Kidney capillary endothelial cell (primary cell): ENCODE measurements at regions not wholly inside any gene's neighbourhood (a gene's known extent, or its start where the extent isn't known, plus 50 kb on each side); places are given as distances from the start of the nearest gene placed in this dataset.
"Not testable (repeated sequence)": the region's sequence is repeated elsewhere in the genome, so short reads cannot be mapped to it uniquely, and the experiment has no call there.

Experiments used
- DNase-seq: peaks from one replicate; pipeline ENCODE4 v3.0.0-alpha.2; 2018; ENCODE audit warnings: low spot score

DNA sequence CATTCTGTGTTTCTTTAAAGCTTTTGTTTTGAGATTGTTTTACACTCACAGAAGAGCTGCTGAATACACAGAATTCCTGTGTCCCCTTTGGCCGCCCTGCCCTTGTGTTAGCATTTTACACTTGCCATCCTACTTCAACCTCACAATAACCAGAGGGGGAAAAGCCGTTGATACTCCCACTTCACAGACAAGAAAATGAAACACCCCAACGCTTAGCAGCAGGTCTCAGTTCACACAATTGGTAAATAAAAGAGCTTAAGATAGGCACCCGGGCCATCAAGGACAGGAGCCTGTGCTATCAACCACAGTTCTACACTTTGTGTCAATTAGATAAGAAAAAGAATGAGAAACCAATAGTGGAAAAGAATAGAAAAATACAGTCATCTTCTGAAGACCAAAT is 178.0 kb downstream of the SYK start:
- no peak for DNase-seq

- DNase-seq = no peak
These were observed 180.1 kb downstream of the SYK start for GRCh38 chr9:90981726-90982125.

DNA sequence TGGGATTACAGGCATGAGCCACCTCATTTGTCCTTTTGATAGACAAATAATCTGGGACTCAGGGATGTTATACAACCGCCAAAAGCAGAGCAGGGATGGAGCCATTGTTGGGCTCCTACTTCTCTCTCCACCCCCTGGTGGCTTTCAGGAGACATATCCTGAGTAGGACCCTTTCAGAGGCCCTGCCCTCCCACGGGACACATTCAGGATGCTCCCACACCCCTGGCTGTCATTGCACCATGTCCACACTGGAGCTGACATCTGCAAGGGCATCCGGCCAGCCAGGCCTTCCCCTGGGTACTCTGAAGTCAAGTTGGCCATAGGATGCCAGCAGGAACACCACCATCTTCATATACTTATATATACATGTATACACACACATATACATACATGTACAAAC is 181.8 kb downstream of the SYK start:
- DNase-seq = no peak

DNA sequence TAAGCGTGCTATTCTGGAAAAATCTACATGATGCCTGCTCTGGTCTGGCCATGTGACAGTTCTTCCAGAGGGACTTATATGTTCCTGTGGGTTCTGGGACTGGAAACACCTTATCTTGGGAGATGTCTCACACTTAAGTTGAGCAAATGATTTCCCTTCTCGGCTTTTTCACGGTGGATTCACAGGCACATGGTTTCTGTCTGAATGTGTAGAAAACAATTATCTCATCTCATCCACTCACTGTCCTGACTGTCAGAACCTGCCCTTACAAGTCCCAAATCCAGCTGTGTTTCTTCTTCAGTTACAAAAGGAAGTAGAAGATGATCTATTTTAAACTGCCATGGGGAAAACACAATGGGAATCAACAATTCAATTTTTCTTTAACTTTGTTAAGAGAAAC is 184.0 kb downstream of the SYK start:
- no peak for DNase-seq

DNA sequence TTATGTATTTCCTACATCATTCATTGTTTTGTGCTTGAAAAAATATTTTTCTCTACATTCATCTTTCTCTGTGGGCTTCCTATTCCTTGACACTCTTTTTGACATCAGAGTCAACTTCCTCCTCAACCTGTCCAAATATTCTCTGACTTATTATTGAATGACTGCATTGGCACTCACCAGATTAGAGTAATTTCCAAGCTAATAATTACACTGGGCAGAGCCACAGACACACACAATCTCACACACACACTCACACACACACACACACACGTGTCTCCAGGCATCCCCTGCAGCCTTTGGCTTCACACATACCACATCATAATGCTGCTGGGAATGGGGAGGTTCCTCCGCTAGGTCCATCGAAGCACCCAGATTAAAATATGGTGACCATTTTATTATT is 184.5 kb downstream of the SYK start:
- no peak for DNase-seq

GRCh38 chr9:90987566-90987965 is 185.9 kb downstream of the SYK start:
- no peak for DNase-seq

GRCh38 chr9:90988318-90988717 is 186.7 kb downstream of the SYK start:
- DNase-seq = no peak

DNA sequence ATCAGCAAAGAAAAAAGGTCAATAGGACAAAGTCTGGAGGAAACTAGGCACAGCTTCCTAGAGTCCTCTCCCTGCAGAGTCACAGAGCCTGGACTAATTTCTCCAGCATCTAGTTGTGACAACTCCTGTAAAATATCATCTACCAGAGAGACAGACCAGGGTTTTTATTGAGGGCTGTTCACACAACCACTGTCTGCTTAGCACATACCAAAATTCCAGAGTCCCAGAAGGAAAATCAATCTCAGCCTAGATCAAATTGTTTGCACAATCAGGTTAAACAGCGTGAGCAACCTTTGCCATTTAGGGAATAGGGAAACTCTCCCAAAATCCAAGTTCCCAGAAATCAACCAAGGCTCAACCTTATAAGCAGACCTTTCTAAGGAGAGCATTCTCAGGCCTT is 190.3 kb downstream of the SYK start:
- no peak for DNase-seq

GRCh38 chr9:90995516-90995915 is 193.9 kb downstream of the SYK start:
- no peak for DNase-seq

- no peak for DNase-seq
These were observed 194.8 kb downstream of the SYK start for GRCh38 chr9:90996154-90997065.

DNA sequence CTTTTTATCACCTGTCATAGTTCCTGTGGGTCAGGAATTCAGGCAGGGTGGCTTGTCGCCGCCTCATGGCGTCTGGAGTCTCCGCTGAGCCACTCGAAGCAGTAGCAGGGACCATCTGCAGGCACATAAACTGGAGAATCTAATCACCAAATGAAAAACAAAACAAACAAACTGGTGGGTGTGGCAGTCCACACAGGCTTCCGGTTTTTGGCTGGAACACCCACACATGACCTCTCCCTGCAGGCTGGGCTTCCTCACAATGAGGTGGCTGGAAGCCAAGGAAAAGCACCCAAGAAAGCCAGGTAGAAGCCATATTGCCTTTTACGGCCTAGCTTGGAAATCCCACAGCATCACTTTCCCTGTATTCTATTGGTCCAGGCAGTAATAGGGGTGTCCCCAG is 197.0 kb downstream of the SYK start:
- DNase-seq = no peak

- no peak for DNase-seq
These were observed 198.1 kb downstream of the SYK start for GRCh38 chr9:90999425-91000397.

- no peak for DNase-seq
These were observed 199.6 kb downstream of the SYK start for GRCh38 chr9:91001146-91001611.

- no peak for DNase-seq
These were observed 202.9 kb downstream of the SYK start for GRCh38 chr9:91004484-91004883.

GRCh38 chr9:91004992-91005391 is 203.4 kb downstream of the SYK start:
- no peak for DNase-seq

GRCh38 chr9:91006046-91006445 is 204.4 kb downstream of the SYK start:
- no peak for DNase-seq

DNA sequence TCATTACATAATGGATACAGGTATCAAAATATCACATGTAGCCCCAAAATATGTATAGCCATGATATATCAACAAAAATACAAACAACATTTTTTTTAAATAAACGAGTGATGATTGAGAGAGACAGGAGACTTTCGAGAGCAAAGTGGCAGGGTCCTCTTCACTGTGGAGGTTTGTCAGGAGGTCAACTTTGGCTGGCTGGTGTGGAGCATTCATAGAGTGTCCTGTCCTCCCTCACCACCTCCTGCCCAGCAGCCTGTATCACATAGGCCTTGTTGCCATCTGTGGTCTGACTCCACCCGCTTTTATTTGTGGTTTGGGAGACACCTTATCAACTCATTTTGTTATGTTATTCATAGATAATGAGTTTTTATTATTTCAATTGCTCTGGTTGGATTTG is 206.9 kb downstream of the SYK start:
- DNase-seq = no peak

- DNase-seq = no peak
These were observed 210.3 kb downstream of the SYK start for GRCh38 chr9:91011891-91012290.

DNA sequence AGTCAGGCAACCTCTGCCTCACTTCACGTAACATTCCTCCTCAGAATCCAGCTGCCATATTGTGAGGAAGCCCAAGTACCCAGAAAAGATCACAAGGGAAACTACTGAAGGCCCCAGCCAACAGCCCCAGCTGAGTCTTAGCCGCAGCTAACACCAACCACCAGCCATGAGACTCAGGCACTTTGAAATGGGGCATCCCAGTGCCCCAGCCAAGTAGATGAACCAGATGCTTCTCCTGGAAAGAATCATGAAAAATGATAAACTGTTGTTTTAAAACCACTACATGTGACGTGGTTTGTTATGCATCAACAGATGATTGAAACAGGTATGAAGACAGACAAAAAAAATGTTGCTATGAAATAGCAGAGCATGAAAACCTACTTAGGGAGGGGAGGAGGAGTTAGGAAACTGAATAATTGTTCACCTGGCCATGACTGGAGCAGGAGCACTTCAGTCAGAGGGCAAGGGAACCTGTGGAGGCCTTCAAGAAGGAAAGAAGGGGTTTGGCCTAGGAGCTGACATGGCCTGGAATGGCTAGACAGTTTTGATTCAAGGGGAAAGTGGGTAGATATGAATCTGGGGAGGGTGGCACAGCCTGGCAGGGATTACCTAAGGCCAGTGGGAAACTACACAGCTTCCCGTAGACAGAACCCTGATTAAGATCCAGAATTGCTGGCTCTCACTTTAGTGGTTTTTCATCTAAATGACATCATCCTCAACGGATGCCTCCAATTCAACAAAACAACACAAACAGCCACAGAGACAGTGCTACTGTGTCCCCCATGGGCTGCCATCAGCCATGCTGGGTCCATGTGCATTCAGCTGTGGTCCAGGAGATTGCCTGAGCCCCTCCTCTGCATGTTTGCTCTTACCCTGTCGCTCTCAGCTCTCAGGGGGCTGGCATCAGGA is 211.6 kb downstream of the SYK start:
- no peak for DNase-seq

- DNase-seq = no peak
These were observed 215.6 kb downstream of the SYK start for GRCh38 chr9:91017245-91017644.

GRCh38 chr9:91019871-91020270 is 218.3 kb downstream of the SYK start:
- not testable (repeated sequence) for DNase-seq

DNA sequence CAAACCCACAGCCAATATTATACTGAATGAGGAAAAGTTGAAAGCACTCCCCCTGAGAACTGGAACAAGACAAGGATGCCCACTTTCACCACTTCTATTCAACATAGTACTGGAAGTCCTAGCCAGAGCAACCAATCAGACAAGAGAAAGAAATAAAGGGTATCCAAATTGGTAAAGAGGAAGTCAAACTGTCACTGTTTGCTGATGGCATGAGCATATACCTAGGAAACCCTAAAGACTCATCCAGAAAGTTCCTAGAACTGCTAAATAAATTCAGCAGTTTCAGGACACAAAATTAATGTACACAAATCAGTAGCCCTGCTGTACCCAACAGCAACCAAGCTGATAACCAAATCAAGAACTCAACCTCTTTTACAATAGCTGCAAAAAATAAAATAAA is 220.0 kb downstream of the SYK start:
- DNase-seq = not testable (repeated sequence)
